GDM1 (cell line): ENCODE measurements at regions not wholly inside any gene's neighbourhood (a gene's known extent, or its start where the extent isn't known, plus 50 kb on each side); places are given as distances from the start of the nearest gene placed in this dataset.

Experiments
- DNase-seq: peaks from one replicate; lab custom pipeline; 2025; lab: John Stamatoyannopoulos, UW

- no peak for DNase-seq
Observed at GRCh38 chr2:123935405-123935804, 89.7 kb upstream of the CNTNAP5 start.

- DNase-seq: no peak
Observed at GRCh38 chr2:123953846-123954245, 71.2 kb upstream of the CNTNAP5 start.

- no peak for DNase-seq
Observed at GRCh38 chr2:123958011-123958410, 67.1 kb upstream of the CNTNAP5 start.

GRCh38 chr2:123961576-123961975 is 63.5 kb upstream of the CNTNAP5 start:
- DNase-seq: no peak

- no peak for DNase-seq
Observed at GRCh38 chr2:123971564-123972318, 53.3 kb upstream of the CNTNAP5 start.
